K562 (cell line): ENCODE measurements at regions not wholly inside any gene's neighbourhood (a gene's known extent, or its start where the extent isn't known, plus 50 kb on each side); places are given as distances from the start of the nearest gene placed in this dataset.

Source experiments
- ATAC-seq: fragments of 200-7000 bp; cut with Tn5 transposase; 3 replicates; pipeline ENCODE4 v1.9.1; 2020; ENCODE audit warnings: moderate library complexity
- BruUV-seq: library from RNA; stranded (reverse); fragments of 400-500 nt; replicated peaks from 2 replicates; lab custom pipeline; 2021; lab: Mats Ljungman, UMichigan
- CTCF ChIA-PET: fragments of 300-600 bp; formaldehyde crosslinking; extraction: SDS; loops from one replicate; lab custom pipeline; 2021; ENCODE audit warnings: low intra/inter-chr PET ratio; lab: Yijun Ruan, JAX
- POLR2A ChIA-PET: fragments of 300-600, 350-650 bp; sonication (Branson Sonifier 250); formaldehyde crosslinking; extraction: SDS; loops from one replicate; lab custom pipeline; 2021; ENCODE audit warnings: antibody characterized with exemption, inconsistent platforms; lab: Yijun Ruan, JAX
- DNase-seq, 4 experiments: peaks; one replicate each; pipeline versions ENCODE4 v3.0.0 to v3.0.0-alpha.2; 2011 to 2018; ENCODE audit warnings: low spot score in 3 of 4, mixed read lengths in 3 of 4; ENCODE audit errors: extremely low read depth in 1 of 4
- FAIRE-seq: peaks from 2 replicates; lab custom pipeline; 2011; peaks lifted over from hg19 to GRCh38; lab: Jason Lieb, UNC
- H2AFZ ChIP-seq: 2 replicates; pipeline ENCODE4 v1.6.0; 2011; ENCODE audit warnings: low read depth, low read length, control low read depth, inconsistent platforms
- H3K27ac ChIP-seq: fragments of 200-600 bp; 3 replicates; pipeline ENCODE4 v1.8.0; 2011; ENCODE audit warnings: low read depth, mild to moderate bottlenecking, control low read depth, inconsistent platforms, low read length, moderate library complexity, mixed read lengths; ENCODE audit errors: extremely low read depth
- H3K27me3 ChIP-seq, 2 experiments: fragments of 300-600 bp in 1 of 2; 2 replicates in 1 of 2; 3 replicates in 1 of 2; pipeline versions ENCODE4 v1.6.0 to v1.8.0; 2011; ENCODE audit warnings: inconsistent platforms in 2 of 2, low read length in 2 of 2, mild to moderate bottlenecking in 1 of 2, mixed read lengths in 1 of 2, moderate library complexity in 1 of 2; ENCODE audit not compliant: control insufficient read depth in 2 of 2, insufficient read depth in 2 of 2
- H3K36me3 ChIP-seq: fragments of 300-600 bp; 3 replicates; pipeline ENCODE4 v1.8.0; 2011; ENCODE audit warnings: mild to moderate bottlenecking, low read length, inconsistent platforms; ENCODE audit not compliant: control insufficient read depth, insufficient read depth
- H3K4me1 ChIP-seq, 2 experiments: fragments of 200-600 bp in 1 of 2; replicated peaks in 1 of 2; 2 replicates in 1 of 2; 3 replicates in 1 of 2; pipeline versions ENCODE4 v1.5.1 to v1.8.0; 2011; ENCODE audit warnings: inconsistent platforms in 2 of 2, low read length in 2 of 2, mild to moderate bottlenecking in 1 of 2, mixed read lengths in 1 of 2, moderate library complexity in 1 of 2; ENCODE audit not compliant: control insufficient read depth in 2 of 2, insufficient read depth in 2 of 2
- H3K4me2 ChIP-seq: 2 replicates; pipeline ENCODE4 v1.6.1; 2011; ENCODE audit warnings: low read length, control low read depth, inconsistent platforms, mixed read lengths; ENCODE audit not compliant: insufficient read depth
- H3K4me3 ChIP-seq: fragments of 200-600 bp; sonication (generic), shearing (Covaris generic); 2 replicates; pipeline ENCODE4 v1.5.1; 2016; ENCODE audit warnings: control low read depth, inconsistent platforms
- H3K79me2 ChIP-seq: fragments of 200-600 bp; 3 replicates; pipeline ENCODE4 v1.8.0; 2011; ENCODE audit warnings: low read length, inconsistent platforms; ENCODE audit not compliant: control insufficient read depth, insufficient read depth
- H3K9ac ChIP-seq, 2 experiments: 2 replicates each; pipeline versions ENCODE4 v1.6.0 to v1.6.1; 2011; ENCODE audit warnings: low read depth in 2 of 2, low read length in 2 of 2, control low read depth in 1 of 2, inconsistent platforms in 1 of 2, mild to moderate bottlenecking in 1 of 2, mixed read lengths in 1 of 2; ENCODE audit not compliant: insufficient read depth in 1 of 2
- H3K9me1 ChIP-seq: one replicate; pipeline ENCODE4 v1.6.0; 2011; ENCODE audit warnings: inconsistent platforms, mild to moderate bottlenecking, low read length, moderate library complexity; ENCODE audit not compliant: control insufficient read depth, insufficient read depth
- H3K9me3 ChIP-seq: replicated peaks from 2 replicates; pipeline ENCODE4 v1.5.1; 2011; ENCODE audit warnings: low read depth, low read length, inconsistent platforms; ENCODE audit not compliant: control insufficient read depth, insufficient read depth
- H4K20me1 ChIP-seq: replicated peaks from 2 replicates; pipeline ENCODE4 v1.6.1; 2011; ENCODE audit warnings: low read length, inconsistent platforms, mixed read lengths; ENCODE audit not compliant: control insufficient read depth, insufficient read depth
- DLX4 ChIP-seq: fragments of 250-450 bp; sonication (Bioruptor Pico); IDR thresholded peaks from 2 replicates; pipeline ENCODE4 v1.6.1; 2021; ENCODE audit warnings: mild to moderate bottlenecking
- MAFF ChIP-seq: IDR thresholded peaks from 2 replicates; pipeline ENCODE4 v1.6.1; 2012; ENCODE audit warnings: low read length, improper control_type of control experiment
- NRF1 ChIP-seq, 2 experiments: fragments of 450-650 bp; IDR thresholded peaks in 1 of 2; conservative IDR thresholded peaks in 1 of 2; 2 replicates each; pipeline ENCODE4 v1.6.1; 2014; ENCODE audit warnings: mild to moderate bottlenecking in 2 of 2
- SRF ChIP-seq, 2 experiments: fragments of 250-450, 450-650 bp in 1 of 2; sonication (Bioruptor Pico) in 1 of 2; sonication (generic) in 1 of 2; formaldehyde crosslinking; IDR thresholded peaks; 2 replicates each; pipeline versions ENCODE4 v1.5.0 to v1.5.1; 2020 to 2022; ENCODE audit warnings: mild to moderate bottlenecking in 1 of 2, missing genetic modification reagents in 1 of 2
- ZNF12 ChIP-seq: sonication (generic); formaldehyde crosslinking; IDR thresholded peaks from 2 replicates; pipeline ENCODE4 v1.4.0; 2020; ENCODE audit warnings: mild to moderate bottlenecking, missing genetic modification reagents
- ZNF699 ChIP-seq: fragments of 250-450 bp; sonication (Bioruptor Pico); IDR thresholded peaks from 2 replicates; pipeline ENCODE4 v1.8.0; 2021; ENCODE audit warnings: mild to moderate bottlenecking, moderate library complexity; ENCODE audit not compliant: insufficient replicate concordance
- WGBS: fragments of 100-300 bp; shearing (Covaris generic); methylation state at CpG from one replicate; pipeline ENCODE4 v1.1.6; 2016; ENCODE audit warnings: low coverage, mixed read lengths; ENCODE audit not compliant: insufficient coverage; ENCODE audit errors: missing lambda C conversion rate; 5-methylcytosine and 5-hydroxymethylcytosine counted together
- in situ Hi-C: fragments of 300-500 bp; cut with MboI; formaldehyde crosslinking; loops from 4 replicates; pipeline ENCODE4 v1.15.0; 2018; ENCODE audit warnings: inconsistent platforms, mixed read lengths
- intact Hi-C: fragments of 100-400 bp; cut with micrococcal nuclease; formaldehyde crosslinking; loops from 2 replicates; pipeline ENCODE4 v1.14.2; 2022
- TF ChIP-seq, protein P1 (sequence below), 2 experiments: IDR thresholded peaks; 2 replicates each; pipeline ENCODE4 v1.6.1; 2011; ENCODE audit warnings: borderline replicate concordance in 1 of 2, control low read depth in 1 of 2, low read depth in 1 of 2, low read length in 1 of 2, mild to moderate bottlenecking in 1 of 2, mixed read lengths in 1 of 2, moderate library complexity in 1 of 2; ENCODE audit not compliant: insufficient read depth in 1 of 2, insufficient read length in 1 of 2, poor library complexity in 1 of 2, severe bottlenecking in 1 of 2; ENCODE audit errors: extremely low read depth in 1 of 2

DNA sequence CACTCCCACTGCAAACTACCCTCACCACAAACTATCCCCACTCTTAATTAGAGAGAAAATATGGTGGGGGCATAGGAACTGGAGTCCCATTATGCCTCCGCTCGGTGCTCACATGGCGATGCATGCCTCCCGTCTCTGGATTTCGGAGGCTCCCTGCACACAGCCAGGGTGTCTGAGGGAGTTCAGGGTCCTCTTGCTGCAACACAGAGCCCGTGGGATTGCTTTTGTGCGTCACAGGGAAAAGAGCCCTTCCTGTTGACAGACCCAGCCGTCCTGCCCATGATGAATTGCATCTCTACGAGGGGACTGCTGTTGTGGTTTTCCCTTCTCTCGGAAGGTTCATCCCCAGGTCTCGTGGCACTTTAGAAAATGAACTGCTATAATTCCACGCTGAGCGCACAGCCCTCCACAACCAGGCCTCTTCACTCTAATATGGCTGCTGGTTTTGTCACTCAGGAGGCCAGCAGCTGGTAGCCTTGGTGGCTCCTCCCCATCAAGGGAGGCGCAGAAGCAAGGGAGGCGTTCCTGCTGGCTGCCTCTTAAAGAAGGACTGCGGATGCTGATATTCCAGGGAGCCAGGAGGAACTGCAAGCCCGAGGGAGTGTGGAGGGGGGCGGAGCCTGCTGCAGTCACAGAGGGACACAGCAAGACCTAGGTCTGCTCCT is 158.0 kb downstream of the KCNA5 start:
- no peak; the same call in 2 of the 3 replicates for ATAC-seq
- no peak overlapping the region for H3K9ac ChIP-seq
- peak in 3 of 4 experiments; percentile 7 to 12 (median 10) for DNase-seq
- 32% methylated on average over 15 of the region's 18 CpGs for WGBS
- no peak overlapping the region for H3K4me3 ChIP-seq
- TF ChIP-seq ZNF699 (CRISPR knock-in tag) (no peak), DLX4 (CRISPR knock-in tag) (no peak), NRF1 (conservative IDR thresholded peaks at IDR 0.05 in 1 of 2, IDR thresholded peaks at IDR 0.05 in 1 of 2) (peak in 1 of 2 experiments; percentile 44; a peak in 1 of 4 replicates), ZNF12 (CRISPR knock-in tag) (no peak), MAFF (no peak), SRF (CRISPR knock-in tag; IDR thresholded peaks at IDR 0.05) (no peak)
- TF ChIP-seq, protein P1, sequence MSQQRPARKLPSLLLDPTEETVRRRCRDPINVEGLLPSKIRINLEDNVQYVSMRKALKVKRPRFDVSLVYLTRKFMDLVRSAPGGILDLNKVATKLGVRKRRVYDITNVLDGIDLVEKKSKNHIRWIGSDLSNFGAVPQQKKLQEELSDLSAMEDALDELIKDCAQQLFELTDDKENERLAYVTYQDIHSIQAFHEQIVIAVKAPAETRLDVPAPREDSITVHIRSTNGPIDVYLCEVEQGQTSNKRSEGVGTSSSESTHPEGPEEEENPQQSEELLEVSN (IDR thresholded peaks at IDR 0.05; ENCODE audit: borderline replicate concordance in 1 of 2, extremely low read depth in 1 of 2, insufficient read depth in 1 of 2, insufficient read length in 1 of 2, low read depth in 1 of 2, low read length in 1 of 2, poor library complexity in 1 of 2, severe bottlenecking in 1 of 2): no peak
- TF ChIP-seq, all 486 proteins: peak for 1
- BruUV-seq: no TSS peak
- Histone ChIP-seq H3K79me2 (no peaks in the 10 kb centered on the region), H3K9me3 (no peaks in the 10 kb centered on the region), H3K36me3 (no peaks in the 10 kb centered on the region), H4K20me1 (no peaks in the 10 kb centered on the region), H3K4me2 (no peak overlapping the region), H3K4me1 (no peaks in the 10 kb centered on the region), H3K9me1 (no peaks in the 10 kb centered on the region), H3K27ac (no peak overlapping the region), H2AFZ (no peak overlapping the region), H3K27me3 (no peaks in the 10 kb centered on the region)
- CTCF ChIA-PET: interaction anchor here (2.2 kb wide), 1 partner anchor 241 kb away, joined by 21 read pairs; no protein-coding TSS in a partner anchor
- POLR2A ChIA-PET: interaction anchor here (0.6 to 0.7 kb wide), 2 partner anchors 18 to 22 kb away, joined by 3 read pairs; no protein-coding TSS in a partner anchor
- in situ Hi-C loops (no loop called here), intact Hi-C loops (loop anchor here (5.0 kb wide), 3 partner anchors 226 to 601 kb away; no protein-coding TSS in a partner anchor)
- no peak for FAIRE-seq
